GM19324 (cell line): ENCODE measurements at regions not wholly inside any gene's neighbourhood (a gene's known extent, or its start where the extent isn't known, plus 50 kb on each side); places are given as distances from the start of the nearest gene placed in this dataset.

Experiments used
- ATAC-seq: cut with Tn5 transposase; IDR thresholded peaks from one replicate; pipeline ENCODE4 v1.9.1; 2021; ENCODE audit warnings: mild to moderate bottlenecking, moderate library complexity; ENCODE audit not compliant: unreplicated experiment, low FRiP score

DNA sequence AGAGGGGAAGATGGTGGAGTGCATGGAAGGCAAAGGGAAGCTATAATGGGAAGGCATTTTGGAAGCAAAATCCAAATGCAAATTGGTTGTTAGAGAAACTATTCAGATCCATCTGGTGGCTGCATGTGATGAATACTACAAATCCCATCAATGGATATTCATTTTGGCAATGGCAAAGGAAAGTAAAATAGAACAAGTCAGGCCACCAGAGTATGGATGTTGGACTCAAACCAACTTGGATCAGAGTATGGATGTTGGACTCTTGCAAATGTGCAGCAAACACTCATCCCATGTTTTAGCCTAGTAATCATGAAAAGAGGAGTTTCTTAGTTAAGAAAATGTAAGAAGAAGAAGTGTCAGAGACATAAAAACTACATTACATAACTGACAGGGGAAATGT, 289.6 kb upstream of the DAB1 start:
- no peak for ATAC-seq

DNA sequence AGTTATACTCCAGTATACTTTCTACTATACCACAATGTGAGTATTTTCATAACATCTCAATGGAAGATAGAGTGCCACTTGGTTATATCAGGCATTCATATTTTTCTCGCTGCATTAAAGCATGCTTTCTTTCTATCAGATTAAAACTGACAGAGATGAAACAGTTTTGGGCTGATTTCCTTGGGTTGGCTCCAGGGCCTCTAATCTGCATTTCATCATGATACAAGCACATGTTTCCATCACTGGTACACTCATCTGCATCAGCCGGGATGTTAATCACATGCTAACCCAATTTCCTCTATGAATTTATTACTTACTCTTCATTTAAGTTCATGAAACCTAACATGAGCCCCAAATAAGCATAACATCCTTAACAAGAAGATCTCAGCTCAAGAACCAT, 289.0 kb upstream of the DAB1 start:
- ATAC-seq, result no peak

DNA sequence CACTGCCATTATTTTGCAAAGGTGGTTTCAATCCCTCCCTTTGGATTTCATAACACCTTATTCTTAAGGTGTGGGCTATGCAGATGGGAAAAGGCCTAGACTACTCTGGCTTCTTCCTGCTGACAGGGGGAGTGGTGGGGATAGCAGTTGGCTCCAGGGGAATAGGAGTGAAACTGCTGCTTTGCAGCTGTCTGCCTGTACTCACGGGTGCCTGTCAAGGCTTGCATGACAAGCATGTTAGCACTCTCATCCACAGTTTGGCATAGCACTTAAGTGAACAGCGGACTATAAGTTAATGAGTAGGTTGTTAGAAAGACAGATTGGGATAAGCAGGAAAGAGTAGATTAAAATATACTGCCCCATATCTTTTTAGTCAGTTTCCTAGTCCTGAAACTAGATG, 287.5 kb upstream of the DAB1 start:
- no peak for ATAC-seq

DNA sequence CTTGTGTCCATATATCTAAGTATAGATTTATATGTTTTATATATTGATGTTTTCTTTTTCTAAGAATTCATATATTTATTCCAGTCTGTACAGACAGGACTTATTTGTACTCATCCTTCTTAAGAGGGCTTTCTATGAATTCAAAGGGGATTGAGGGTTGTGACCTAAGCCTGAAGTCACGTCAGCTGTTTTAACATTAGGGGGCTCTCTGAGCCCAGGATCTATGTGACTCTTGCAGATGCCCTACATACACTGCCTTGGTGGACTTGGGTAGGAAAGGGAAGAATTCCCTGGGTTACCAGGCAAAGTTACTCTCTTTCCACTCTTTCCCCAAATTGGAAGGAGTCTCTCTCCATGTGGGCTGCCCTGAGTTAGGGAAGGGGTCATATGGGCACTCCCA, 283.8 kb upstream of the DAB1 start:
- ATAC-seq, result no peak

DNA sequence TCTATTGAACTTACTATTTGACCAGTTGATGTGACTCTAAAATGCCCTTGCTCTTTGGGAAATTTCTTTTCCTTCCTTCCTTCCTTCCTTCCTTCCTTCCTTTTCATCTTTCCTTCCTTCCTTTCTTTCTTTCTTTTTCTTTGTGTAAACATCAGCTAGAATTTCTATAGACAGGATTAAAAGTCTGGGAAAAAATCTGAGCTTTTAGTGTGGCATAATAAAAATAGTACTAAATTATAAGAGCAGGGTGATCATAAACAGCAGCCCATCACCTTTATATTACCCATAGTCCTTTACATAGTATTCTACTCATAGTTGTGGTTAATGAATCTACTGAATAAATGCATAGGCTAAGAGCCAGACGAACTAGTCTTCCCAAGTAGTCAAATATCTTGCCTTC, 281.0 kb upstream of the DAB1 start:
- no peak for ATAC-seq

DNA sequence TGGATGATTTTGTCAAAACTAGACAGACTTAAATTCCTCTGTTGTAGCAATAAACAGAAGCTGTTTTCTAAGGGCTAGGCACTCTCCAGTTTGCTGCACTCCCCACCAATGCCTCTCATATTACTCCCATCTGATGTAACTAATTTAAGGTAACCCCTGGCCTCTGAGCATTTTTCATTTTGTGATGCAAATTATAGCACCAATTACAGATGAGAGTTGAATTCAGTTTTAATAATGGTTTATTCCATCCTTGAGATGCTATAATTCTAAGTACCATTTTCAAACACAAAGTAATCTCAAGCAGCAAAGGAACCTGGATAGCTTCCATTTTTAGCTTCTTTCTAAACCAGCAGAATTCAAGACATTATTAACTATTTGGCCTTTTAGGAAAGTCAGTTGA, 280.4 kb upstream of the DAB1 start:
- no peak for ATAC-seq

DNA sequence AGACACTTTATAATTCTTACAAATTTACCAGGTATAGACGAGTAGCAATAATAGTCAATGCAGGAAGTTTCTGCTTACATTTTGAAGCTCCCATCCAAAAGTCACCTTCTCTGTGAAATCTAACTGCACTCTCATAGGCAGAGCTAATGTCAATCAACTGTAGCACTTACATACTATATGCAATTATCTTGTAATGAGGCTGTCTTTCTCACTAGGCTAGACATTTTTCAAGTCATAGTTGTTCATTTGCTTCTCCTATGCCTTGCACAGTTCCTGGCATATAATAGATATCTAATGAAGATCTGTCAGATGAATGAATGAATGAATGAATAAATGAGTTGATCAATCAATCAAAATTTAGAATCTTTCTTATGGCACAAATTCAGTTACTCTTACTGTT, 273.0 kb upstream of the DAB1 start:
- no peak for ATAC-seq

DNA sequence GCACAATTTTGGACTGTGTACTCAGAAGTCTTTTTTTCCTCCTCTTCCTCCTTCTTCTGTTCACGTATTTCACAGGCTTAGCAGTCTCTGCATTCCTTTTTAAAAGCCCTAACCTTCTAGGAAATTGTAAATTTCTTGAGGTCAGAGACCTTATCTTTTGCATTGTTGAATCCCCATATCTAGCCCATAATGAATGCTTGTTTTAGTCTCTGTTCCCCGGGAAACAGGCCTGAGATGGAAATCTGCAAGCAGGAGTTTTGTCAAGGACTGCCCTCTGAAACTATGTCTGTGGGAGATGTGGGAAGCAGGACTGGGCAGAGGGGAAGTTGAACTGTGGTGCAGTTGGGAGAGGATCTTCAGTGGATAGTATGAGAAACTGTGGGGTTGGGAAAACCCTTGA, 272.2 kb upstream of the DAB1 start:
- no peak for ATAC-seq

DNA sequence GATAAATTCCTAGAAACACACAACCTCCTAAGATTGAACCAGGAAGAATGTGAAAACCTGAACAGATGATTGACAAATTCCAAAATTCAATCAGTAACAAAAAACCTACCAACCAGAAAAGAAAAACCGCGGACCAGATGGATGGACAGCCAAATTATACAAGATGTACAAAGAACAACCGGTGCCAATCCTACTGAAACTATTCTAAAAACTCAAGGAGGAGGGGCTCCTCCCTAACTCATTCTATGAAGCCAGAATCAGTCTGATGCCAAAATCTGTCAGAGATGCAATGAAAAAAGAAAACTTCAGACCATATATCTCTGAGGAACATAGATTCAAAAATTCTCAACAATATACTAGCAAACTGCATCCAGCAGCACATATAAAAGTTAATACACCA, 262.4 kb upstream of the DAB1 start:
- no peak for ATAC-seq

DNA sequence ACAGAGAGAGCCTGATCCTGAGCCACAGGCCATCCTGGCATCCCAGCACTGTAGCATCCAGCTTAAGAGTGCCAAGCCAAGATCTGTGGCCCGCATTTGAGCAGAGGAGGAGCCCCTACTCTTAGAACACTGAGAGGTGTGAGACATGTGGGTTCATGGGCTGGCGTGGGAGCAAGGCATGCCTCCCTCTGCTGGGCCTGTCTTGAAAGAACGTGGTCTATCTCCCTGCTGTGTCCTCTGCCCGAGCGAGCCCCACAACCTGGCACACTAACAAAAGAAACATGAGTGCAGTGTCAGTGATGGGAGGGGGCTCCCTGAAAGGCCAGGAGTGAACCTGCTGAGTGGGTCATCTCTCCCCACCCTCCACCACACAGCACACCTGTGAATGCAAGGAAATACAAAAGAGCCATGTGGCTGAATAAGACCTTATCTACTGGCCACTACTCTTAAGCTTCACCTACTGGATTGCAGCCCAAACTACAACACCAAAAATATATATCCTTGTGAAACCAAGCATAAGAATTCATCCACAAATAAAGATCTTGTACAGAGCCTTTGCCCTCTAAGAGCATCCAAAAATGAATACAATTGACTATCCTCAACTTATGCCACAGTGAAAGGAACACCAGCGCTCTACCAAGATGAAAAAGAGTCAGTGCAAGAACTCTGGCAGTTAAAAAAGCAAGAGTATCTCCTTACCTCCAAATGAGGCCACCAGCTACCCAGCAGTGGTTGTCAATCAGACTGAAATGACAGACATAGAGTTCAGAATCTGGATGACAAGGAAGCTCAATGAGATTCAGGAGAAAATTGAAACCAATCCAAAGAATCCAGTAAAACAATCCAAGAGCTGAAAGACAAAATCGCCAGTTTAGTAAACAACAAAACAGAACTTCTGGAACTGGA, 259.4 kb upstream of the DAB1 start:
- ATAC-seq, result no peak

DNA sequence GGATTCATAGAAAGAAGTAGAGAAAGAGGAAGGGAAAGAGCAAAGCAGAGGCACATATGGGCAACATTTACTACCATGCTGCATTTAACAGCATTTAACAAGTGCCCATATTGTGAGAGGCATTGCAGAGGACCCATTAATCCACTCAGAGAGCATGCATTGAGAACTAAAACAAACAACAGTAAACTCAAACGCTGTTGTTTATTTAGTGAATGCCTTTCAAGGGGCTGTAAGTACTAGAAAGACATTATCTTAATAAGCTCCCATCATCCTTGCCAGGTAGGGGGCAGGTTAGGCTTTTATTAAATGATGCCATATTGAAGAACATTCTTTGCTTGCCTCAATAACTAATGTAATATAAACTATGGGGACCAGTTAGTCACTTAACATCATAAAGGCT, 254.3 kb upstream of the DAB1 start:
- ATAC-seq, result no peak

DNA sequence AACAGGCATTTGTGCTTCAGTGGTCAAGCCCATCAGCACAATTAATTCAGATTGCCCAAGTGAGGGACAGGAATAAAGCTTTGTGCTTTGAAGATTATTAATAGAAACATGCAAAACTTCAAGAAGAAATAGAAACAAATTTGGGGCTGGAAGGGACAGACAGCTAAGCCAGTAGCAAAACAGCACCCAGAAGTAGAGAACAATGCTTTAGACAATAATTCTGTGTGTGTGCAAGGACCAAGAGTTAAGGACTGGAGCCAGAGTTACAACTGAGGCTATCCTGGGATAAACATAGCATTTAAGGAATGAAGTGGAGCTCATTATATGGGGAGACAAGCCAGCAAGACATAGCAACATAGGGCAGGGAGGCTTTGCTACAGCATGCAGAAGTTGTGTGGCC, 251.9 kb upstream of the DAB1 start:
- ATAC-seq, result no peak

DNA sequence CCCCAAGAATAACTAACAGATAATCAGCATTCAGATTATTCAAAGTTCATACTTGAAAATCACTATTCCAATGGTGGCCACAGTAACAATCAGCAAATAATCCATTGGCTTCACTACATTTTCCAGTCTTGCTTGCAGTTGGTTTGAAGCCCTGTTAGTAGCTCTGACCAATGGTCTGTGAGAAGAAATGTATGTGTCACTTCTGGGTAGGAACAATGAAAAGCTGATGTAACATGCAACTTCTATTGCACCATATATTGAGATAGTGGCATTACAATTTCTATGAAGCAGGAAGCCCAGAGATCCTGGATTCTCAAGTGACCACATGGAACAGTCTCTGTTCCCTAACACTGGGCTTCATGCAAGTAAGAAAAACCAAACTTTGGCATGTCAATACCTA, 250.9 kb upstream of the DAB1 start:
- ATAC-seq, result no peak

DNA sequence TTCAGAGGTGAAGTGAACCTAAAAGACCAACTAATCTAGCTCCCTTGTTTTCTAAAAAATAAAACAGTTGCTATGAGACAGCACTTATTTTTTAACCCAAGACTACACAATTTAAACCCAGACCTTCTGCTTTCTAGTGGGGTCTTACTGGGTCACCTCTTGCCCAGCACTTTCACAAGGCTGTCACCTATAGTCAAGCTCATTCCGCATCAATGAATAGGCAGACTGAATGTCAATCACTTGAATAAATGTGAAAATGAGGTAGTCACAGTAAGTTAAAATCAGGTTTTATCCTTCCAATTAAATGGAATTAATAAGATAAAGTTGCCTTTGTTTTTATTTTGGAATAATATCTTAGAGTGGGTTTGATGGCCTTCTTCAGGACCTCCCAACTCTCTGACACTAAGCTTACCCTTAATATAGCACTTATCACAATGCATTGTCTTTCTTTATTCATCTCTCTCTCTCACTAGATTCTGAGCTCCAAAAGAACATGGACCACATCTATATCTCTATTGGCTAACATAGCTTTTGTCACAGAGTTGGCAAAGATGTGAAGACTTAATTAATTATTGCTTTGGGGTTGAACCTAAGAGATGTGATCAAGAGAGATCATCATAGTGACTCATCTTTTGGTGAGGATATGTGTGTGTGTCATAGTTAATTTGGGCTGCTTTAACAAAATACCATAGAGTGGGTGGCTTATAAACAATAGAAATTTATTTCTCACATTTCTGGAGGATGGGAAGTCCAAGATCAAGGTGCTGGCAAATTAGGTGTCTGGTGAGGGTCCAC, 248.7 kb upstream of the DAB1 start:
- no peak for ATAC-seq

DNA sequence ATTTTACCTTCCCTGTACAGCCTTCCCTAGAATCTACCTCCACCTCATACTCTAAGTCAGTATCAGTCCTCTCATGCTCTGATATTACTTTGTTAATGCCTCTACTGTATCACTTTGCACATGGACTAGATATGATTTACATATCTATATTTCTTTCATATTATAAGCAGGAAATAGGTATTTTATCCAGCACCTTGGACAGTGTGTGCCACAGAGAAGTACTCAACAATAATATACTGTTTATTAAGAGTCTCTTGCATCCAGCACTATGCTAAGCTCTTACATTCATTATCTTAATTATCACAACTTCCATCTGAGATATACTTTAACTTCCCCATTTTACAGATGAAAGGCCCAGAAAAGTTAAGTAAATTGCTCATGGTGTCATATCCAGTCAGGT, 247.9 kb upstream of the DAB1 start:
- ATAC-seq, result no peak

DNA sequence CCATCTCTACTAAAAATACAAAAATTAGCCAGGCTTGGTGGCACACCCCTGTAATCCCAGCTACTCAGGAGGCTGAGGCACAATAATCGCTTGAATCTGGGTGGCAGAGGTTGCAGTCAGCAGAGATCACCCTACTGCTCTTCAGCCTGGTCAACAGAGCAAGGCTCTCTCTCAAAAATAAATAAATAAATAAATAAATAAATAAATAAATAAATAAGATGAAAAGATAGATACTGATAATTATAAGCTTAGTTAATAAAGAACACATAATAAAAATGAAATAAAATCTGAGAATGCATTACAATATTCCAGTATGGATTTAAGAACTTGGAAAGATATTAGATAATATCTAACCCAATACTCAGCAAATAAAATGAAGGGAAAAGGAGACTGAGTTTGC, 235.9 kb upstream of the DAB1 start:
- ATAC-seq, result no peak

DNA sequence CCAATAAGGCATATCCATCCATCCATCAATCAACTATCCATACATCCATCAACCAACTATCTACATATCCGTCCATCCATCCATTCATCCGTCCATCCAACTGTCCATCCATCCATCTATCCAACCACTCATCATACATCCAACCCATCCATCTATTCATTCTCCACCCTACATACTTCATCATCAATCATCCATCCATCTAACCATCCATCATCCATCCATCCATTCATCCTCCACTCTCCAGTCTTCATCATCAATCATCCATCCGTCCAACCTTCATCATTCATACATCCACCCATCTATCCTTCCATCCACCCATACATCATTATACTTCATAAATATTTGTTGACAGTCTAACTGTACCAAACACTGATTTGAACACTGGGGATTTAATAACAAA, 231.3 kb upstream of the DAB1 start:
- no peak for ATAC-seq

DNA sequence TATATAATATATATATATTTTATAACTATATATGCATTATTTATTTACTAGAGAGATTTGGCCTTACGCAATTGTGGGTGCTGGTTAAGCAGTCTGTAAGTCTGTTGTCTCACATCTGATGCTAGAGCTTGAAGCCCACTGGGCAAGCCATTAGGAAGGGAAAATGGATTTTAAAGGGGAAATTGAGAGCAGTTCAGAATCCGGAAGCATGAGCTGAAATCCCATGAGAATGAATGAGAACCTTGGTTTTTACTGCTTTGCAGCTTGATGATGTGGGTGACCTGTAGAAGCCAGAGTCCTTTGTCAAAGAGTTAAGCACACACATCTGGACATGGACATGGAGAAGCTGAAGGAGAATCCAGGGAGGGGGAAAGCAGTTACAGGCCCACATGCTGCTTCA, 220.8 kb upstream of the DAB1 start:
- no peak for ATAC-seq

DNA sequence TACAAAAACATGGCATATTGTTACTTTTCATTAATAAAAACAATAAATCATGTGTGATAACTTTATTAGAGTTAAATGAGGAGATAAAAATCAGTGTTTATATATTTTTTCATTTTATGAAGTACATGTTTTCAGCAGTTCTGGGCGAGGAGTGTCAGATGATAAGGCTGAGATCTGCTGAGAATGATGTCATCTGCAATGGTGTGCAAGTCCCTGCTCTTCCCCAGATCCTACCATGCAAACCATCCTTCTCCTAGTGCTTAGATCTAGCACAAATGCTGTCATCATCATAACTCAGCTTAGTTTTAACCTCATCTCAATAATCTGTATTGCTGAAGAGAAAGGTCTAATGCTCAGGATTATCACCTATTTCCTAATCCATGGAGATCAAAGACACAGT, 214.4 kb upstream of the DAB1 start:
- no peak for ATAC-seq

DNA sequence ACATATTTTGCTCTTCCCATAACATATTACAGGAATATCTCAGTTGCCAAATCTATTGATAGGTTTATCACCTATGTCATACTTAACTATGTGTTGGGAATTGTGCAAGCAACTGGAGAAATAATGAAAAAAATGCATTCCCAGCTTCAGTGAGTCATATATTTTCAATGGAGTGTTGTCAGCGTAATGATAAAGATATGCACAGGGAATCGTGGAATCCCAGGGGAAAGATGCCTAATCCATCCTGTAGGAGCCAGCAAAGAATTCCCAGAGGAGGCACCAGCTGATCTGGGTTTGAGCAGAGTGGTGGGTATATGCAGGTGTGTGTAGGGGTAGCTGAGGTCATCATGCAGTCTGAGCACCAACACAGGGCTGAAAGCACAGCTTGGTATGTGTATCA, 213.3 kb upstream of the DAB1 start:
- ATAC-seq, result no peak

DNA sequence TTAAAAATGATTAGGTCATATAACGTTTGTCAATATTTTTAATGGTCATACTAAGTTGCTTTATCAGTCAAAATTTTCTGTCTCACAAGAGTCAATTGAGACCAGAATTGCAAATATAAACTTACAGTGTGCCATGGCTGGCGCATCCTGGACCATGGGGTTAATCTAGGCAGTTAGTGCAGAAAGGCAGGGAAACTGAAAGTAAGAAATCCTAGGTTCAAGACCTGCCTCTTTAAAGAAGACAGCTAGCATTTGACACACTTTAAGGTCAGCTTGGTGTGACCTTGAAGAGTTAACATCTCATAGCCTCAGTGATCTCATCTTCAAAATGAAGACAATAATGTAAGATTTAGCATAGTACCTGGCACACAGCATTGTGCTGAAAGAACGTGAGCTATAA, 210.0 kb upstream of the DAB1 start:
- no peak for ATAC-seq

DNA sequence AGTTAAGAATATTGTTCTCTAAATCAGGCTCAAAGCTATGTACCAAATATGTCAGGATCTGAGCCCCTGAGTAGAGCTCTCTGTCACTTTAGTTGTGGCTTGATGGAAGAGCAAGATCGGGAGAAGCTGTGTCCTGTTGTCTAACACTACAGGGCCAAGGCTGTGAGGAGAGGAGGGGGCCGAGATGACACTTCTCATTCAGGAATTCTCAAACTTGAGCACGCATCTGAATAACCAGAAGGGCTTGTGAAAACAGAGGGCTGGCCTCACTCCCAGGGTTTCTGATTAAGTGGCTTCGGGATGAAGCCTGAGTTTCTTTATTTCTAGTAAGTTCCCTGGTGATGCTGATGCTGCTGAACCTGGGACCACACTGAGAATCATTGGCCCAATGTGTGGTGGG, 209.2 kb upstream of the DAB1 start:
- no peak for ATAC-seq
